ENCODE measurements at regions not wholly inside any gene's neighbourhood (a gene's known extent, or its start where the extent isn't known, plus 50 kb on each side); places are given as distances from the start of the nearest gene placed in this dataset.

GRCh38 chr4:122297694-122298093 lies 81.1 kb upstream of the ADAD1 start:
- no peaks in the 10 kb centered on the region for H3K36me3 ChIP-seq
- no peaks in the 10 kb centered on the region for H3K9me3 ChIP-seq
- no peak overlapping the region for H3K4me3 ChIP-seq
- 91 to 97% (median 94%) methylated on average over 1 of the region's 1 CpG for WGBS, 3 donors
- DNase-seq: no peak
- intact Hi-C loops (cut with DNase I): no loop called here
- H3K27me3 ChIP-seq: no peaks in the 10 kb centered on the region
- no peak for TF ChIP-seq EP300 (IDR thresholded peaks at IDR 0.05)
- TF ChIP-seq CTCF (IDR thresholded peaks at IDR 0.05): no peak
- no peak for TF ChIP-seq POLR2A (IDR thresholded peaks at IDR 0.05)
- H3K4me1 ChIP-seq (ENCODE audit: insufficient read depth): no peaks in the 10 kb centered on the region
- no peak overlapping the region for H3K27ac ChIP-seq

GRCh38 chr4:122300776-122301175 lies 78.0 kb upstream of the ADAD1 start:
- TF ChIP-seq POLR2A (IDR thresholded peaks at IDR 0.05): no peak
- no peak for TF ChIP-seq CTCF (IDR thresholded peaks at IDR 0.05)
- TF ChIP-seq EP300 (IDR thresholded peaks at IDR 0.05): no peak
- H3K27me3 ChIP-seq: no peaks in the 10 kb centered on the region
- no peak for DNase-seq
- H3K36me3 ChIP-seq: no peaks in the 10 kb centered on the region
- intact Hi-C loops (cut with DNase I): no loop called here
- H3K27ac ChIP-seq: no peak overlapping the region
- H3K4me3 ChIP-seq: no peak overlapping the region
- H3K4me1 ChIP-seq (ENCODE audit: insufficient read depth): no peaks in the 10 kb centered on the region
- H3K9me3 ChIP-seq: no peaks in the 10 kb centered on the region

- intact Hi-C loops (cut with DNase I): no loop called here
- TF ChIP-seq CTCF (IDR thresholded peaks at IDR 0.05): no peak
- TF ChIP-seq EP300 (IDR thresholded peaks at IDR 0.05): no peak
- TF ChIP-seq POLR2A (IDR thresholded peaks at IDR 0.05): no peak
- H3K27me3 ChIP-seq: no peaks in the 10 kb centered on the region
- WGBS, 3 donors: 75 to 92% (median 85%) methylated on average over 1 of the region's 1 CpG
- H3K27ac ChIP-seq: no peak overlapping the region
- H3K9me3 ChIP-seq: no peaks in the 10 kb centered on the region
- H3K4me3 ChIP-seq: no peak overlapping the region
- no peak for DNase-seq
- H3K36me3 ChIP-seq: no peaks in the 10 kb centered on the region
- H3K4me1 ChIP-seq (ENCODE audit: insufficient read depth): no peaks in the 10 kb centered on the region
Observed at GRCh38 chr4:122305853-122306252, 73.0 kb upstream of the ADAD1 start.

GRCh38 chr4:122309988-122310626 lies 68.7 kb upstream of the ADAD1 start:
- H3K36me3 ChIP-seq: no peaks in the 10 kb centered on the region
- WGBS, 3 donors: 57 to 63% (median 57%) methylated on average over 3 of the region's 3 CpGs

More at GRCh38 chr4:122309988-122310626, 68.7 kb upstream of the ADAD1 start:
- DNase-seq: no peak
- no peaks in the 10 kb centered on the region for H3K4me1 ChIP-seq (ENCODE audit: insufficient read depth)
- H3K9me3 ChIP-seq: no peaks in the 10 kb centered on the region
- no peak overlapping the region for H3K27ac ChIP-seq
- H3K4me3 ChIP-seq: no peak overlapping the region
- TF ChIP-seq EP300 (IDR thresholded peaks at IDR 0.05): no peak
- TF ChIP-seq CTCF (IDR thresholded peaks at IDR 0.05): no peak
- TF ChIP-seq POLR2A (IDR thresholded peaks at IDR 0.05): no peak
- H3K27me3 ChIP-seq: no peaks in the 10 kb centered on the region
- intact Hi-C loops (cut with DNase I): no loop called here
